HPDE6-E6E7 (cell line): ENCODE measurements at regions not wholly inside any gene's neighbourhood (a gene's known extent, or its start where the extent isn't known, plus 50 kb on each side); places are given as distances from the start of the nearest gene placed in this dataset.
"Not testable (repeated sequence)": the region's sequence is repeated elsewhere in the genome, so short reads cannot be mapped to it uniquely, and the experiment has no call there.

Experiments used
- DNase-seq: peaks from one replicate; pipeline ENCODE4 v3.0.0; 2011; ENCODE audit warnings: missing footprints; ENCODE audit errors: extremely low spot score

GRCh38 chr5:91315701-91316100 is 67.4 kb downstream of the ARRDC3 start:
- no peak for DNase-seq

- peak; percentile 83 for DNase-seq
These were observed 69.1 kb downstream of the ARRDC3 start for GRCh38 chr5:91313757-91314673.

GRCh38 chr5:91312698-91313097 is 70.4 kb downstream of the ARRDC3 start:
- DNase-seq = no peak

- peak; percentile 95 for DNase-seq
These were observed 71.2 kb downstream of the ARRDC3 start for GRCh38 chr5:91311697-91312501.

- DNase-seq = no peak
These were observed 71.9 kb downstream of the ARRDC3 start for GRCh38 chr5:91311168-91311696.

- DNase-seq = not testable (repeated sequence)
These were observed 75.0 kb downstream of the ARRDC3 start for GRCh38 chr5:91308157-91308556.

- DNase-seq = no peak
These were observed 76.1 kb downstream of the ARRDC3 start for GRCh38 chr5:91307048-91307447.

- no peak for DNase-seq
These were observed 76.6 kb downstream of the ARRDC3 start for GRCh38 chr5:91306497-91306896.

- no peak for DNase-seq
These were observed 77.5 kb downstream of the ARRDC3 start for GRCh38 chr5:91305640-91306039.

- not testable (repeated sequence) for DNase-seq
These were observed 79.1 kb downstream of the ARRDC3 start for GRCh38 chr5:91304015-91304414.

- no peak for DNase-seq
These were observed 80.2 kb downstream of the ARRDC3 start for GRCh38 chr5:91302958-91303357.

- no peak for DNase-seq
These were observed 80.8 kb downstream of the ARRDC3 start for GRCh38 chr5:91302305-91302704.

- DNase-seq = no peak
These were observed 81.8 kb downstream of the ARRDC3 start for GRCh38 chr5:91301106-91301846.

GRCh38 chr5:91297994-91298393 is 85.1 kb downstream of the ARRDC3 start:
- DNase-seq = no peak

GRCh38 chr5:91296674-91297143 is 86.4 kb downstream of the ARRDC3 start:
- no peak for DNase-seq

GRCh38 chr5:91296102-91296501 is 87.0 kb downstream of the ARRDC3 start:
- not testable (repeated sequence) for DNase-seq

GRCh38 chr5:91293131-91293530 is 90.0 kb downstream of the ARRDC3 start:
- DNase-seq = no peak

GRCh38 chr5:91291628-91292569 is 91.2 kb downstream of the ARRDC3 start:
- no peak for DNase-seq

GRCh38 chr5:91288118-91288916 is 94.8 kb downstream of the ARRDC3 start:
- DNase-seq = no peak

- DNase-seq = not testable (repeated sequence)
These were observed 98.1 kb downstream of the ARRDC3 start for GRCh38 chr5:91285062-91285461.
